Activated naive CD4-positive, alpha-beta T cell treated with anti-CD3 and anti-CD28 coated beads, Interleukin-2, amount 50 U/mL, for 24 hours (primary cell): ENCODE measurements at regions not wholly inside any gene's neighbourhood (a gene's known extent, or its start where the extent isn't known, plus 50 kb on each side); places are given as distances from the start of the nearest gene placed in this dataset.

ENCODE experiments used
- H3K27ac Mint-ChIP-seq: one replicate; pipeline ENCODE4 v1.8.0; 2021; ENCODE audit warnings: mild to moderate bottlenecking, mixed read lengths
- H3K27me3 Mint-ChIP-seq: one replicate; pipeline ENCODE4 v1.8.0; 2021; ENCODE audit warnings: mixed read lengths
- H3K36me3 Mint-ChIP-seq: one replicate; pipeline ENCODE4 v1.8.0; 2021; ENCODE audit warnings: mixed read lengths
- H3K4me1 Mint-ChIP-seq: one replicate; pipeline ENCODE4 v1.8.0; 2021; ENCODE audit warnings: mixed read lengths
- H3K4me3 Mint-ChIP-seq: one replicate; pipeline ENCODE4 v1.8.0; 2021; ENCODE audit warnings: mild to moderate bottlenecking, mixed read lengths
- H3K9me3 Mint-ChIP-seq: one replicate; pipeline ENCODE4 v1.8.0; 2021; ENCODE audit warnings: mixed read lengths

- Mint-ChIP-seq H3K27me3 (peaks cover 1% of the 10 kb centered on the region), H3K4me1 (no peaks in the 10 kb centered on the region), H3K9me3 (no peaks in the 10 kb centered on the region), H3K36me3 (no peaks in the 10 kb centered on the region), H3K27ac (no peak overlapping the region), H3K4me3 (no peak overlapping the region)
Measured at GRCh38 chr6:56692523-56693245, 50.0 kb upstream of the DST start.
